ENCODE measurements at regions not wholly inside any gene's neighbourhood (a gene's known extent, or its start where the extent isn't known, plus 50 kb on each side); places are given as distances from the start of the nearest gene placed in this dataset.

GRCh38 chr4:36422607-36423006, 141.2 kb downstream of the DTHD1 start:
- TF ChIP-seq POLR2A (IDR thresholded peaks at IDR 0.05) (no peak), EP300 (IDR thresholded peaks at IDR 0.05) (no peak)
- TF ChIP-seq, protein P1, sequence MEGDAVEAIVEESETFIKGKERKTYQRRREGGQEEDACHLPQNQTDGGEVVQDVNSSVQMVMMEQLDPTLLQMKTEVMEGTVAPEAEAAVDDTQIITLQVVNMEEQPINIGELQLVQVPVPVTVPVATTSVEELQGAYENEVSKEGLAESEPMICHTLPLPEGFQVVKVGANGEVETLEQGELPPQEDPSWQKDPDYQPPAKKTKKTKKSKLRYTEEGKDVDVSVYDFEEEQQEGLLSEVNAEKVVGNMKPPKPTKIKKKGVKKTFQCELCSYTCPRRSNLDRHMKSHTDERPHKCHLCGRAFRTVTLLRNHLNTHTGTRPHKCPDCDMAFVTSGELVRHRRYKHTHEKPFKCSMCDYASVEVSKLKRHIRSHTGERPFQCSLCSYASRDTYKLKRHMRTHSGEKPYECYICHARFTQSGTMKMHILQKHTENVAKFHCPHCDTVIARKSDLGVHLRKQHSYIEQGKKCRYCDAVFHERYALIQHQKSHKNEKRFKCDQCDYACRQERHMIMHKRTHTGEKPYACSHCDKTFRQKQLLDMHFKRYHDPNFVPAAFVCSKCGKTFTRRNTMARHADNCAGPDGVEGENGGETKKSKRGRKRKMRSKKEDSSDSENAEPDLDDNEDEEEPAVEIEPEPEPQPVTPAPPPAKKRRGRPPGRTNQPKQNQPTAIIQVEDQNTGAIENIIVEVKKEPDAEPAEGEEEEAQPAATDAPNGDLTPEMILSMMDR (IDR thresholded peaks at IDR 0.05): no peak

Measured in ovary (tissue), 3 donors.